NCI-H510A treated with DMSO at 0.1 percent for 48 hours (cell line): ENCODE measurements at regions not wholly inside any gene's neighbourhood (a gene's known extent, or its start where the extent isn't known, plus 50 kb on each side); places are given as distances from the start of the nearest gene placed in this dataset.
"Not testable (repeated sequence)": the region's sequence is repeated elsewhere in the genome, so short reads cannot be mapped to it uniquely, and the experiment has no call there.

Experiments
- DNase-seq: peaks from one replicate; lab custom pipeline; 2025; lab: John Stamatoyannopoulos, UW

- DNase-seq, result not testable (repeated sequence)
Observed at GRCh38 chr12:9543341-9543740, 64.4 kb downstream of the KLRB1 start.

GRCh38 chr12:9542827-9543226 is 64.9 kb downstream of the KLRB1 start:
- DNase-seq, result not testable (repeated sequence)

- not testable (repeated sequence) for DNase-seq
Observed at GRCh38 chr12:9515925-9516324, 91.8 kb downstream of the KLRB1 start.

GRCh38 chr12:9512695-9513094 is 95.0 kb downstream of the KLRB1 start:
- DNase-seq, result not testable (repeated sequence)

GRCh38 chr12:9510392-9511011 is 97.2 kb downstream of the KLRB1 start:
- DNase-seq, result not testable (repeated sequence)

- no peak for DNase-seq
Observed at GRCh38 chr12:9509464-9510161, 98.1 kb downstream of the KLRB1 start.

- DNase-seq, result no peak
Observed at GRCh38 chr12:9506746-9507145, 101.0 kb downstream of the KLRB1 start.

- not testable (repeated sequence) for DNase-seq
Observed at GRCh38 chr12:9503384-9503783, 104.3 kb downstream of the KLRB1 start.

GRCh38 chr12:9502845-9503244 is 104.9 kb downstream of the KLRB1 start:
- DNase-seq, result not testable (repeated sequence)

GRCh38 chr12:9493325-9493724 is 114.4 kb downstream of the KLRB1 start:
- DNase-seq, result not testable (repeated sequence)

GRCh38 chr12:9481289-9481688 is 126.4 kb downstream of the KLRB1 start:
- not testable (repeated sequence) for DNase-seq

- not testable (repeated sequence) for DNase-seq
Observed at GRCh38 chr12:9474197-9474596, 133.5 kb downstream of the KLRB1 start.

- DNase-seq, result not testable (repeated sequence)
Observed at GRCh38 chr12:9473638-9474037, 134.1 kb downstream of the KLRB1 start.

- not testable (repeated sequence) for DNase-seq
Observed at GRCh38 chr12:9471501-9471900, 136.2 kb downstream of the KLRB1 start.

- DNase-seq, result not testable (repeated sequence)
Observed at GRCh38 chr12:9470367-9470766, 137.3 kb downstream of the KLRB1 start.

GRCh38 chr12:9469956-9470355 is 137.8 kb downstream of the KLRB1 start:
- DNase-seq, result not testable (repeated sequence)

- not testable (repeated sequence) for DNase-seq
Observed at GRCh38 chr12:9469463-9469862, 138.3 kb downstream of the KLRB1 start.

- peak; percentile 54 for DNase-seq
Observed at GRCh38 chr12:9468998-9469397, 138.7 kb downstream of the KLRB1 start.

GRCh38 chr12:9468144-9468543 is 139.6 kb downstream of the KLRB1 start:
- DNase-seq, result not testable (repeated sequence)

- no peak for DNase-seq
Observed at GRCh38 chr12:9464408-9464807, 143.3 kb downstream of the KLRB1 start.

GRCh38 chr12:9455516-9455915 is 152.2 kb downstream of the KLRB1 start:
- DNase-seq, result not testable (repeated sequence)

- DNase-seq, result not testable (repeated sequence)
Observed at GRCh38 chr12:9454021-9454420, 153.7 kb downstream of the KLRB1 start.

- not testable (repeated sequence) for DNase-seq
Observed at GRCh38 chr12:9450127-9450567, 157.6 kb downstream of the KLRB1 start.
